KMS-11 (cell line): ENCODE measurements at regions not wholly inside any gene's neighbourhood (a gene's known extent, or its start where the extent isn't known, plus 50 kb on each side); places are given as distances from the start of the nearest gene placed in this dataset.

Source experiments
- H2AFZ ChIP-seq: fragments of 200-600 bp; sonication (generic); 2 replicates; pipeline ENCODE4 v1.6.1; 2016; ENCODE audit warnings: antibody characterized with exemption, mixed run types, low read depth
- H3K27ac ChIP-seq: fragments of 200-600 bp; sonication (generic); 2 replicates; pipeline ENCODE4 v1.6.1; 2016; ENCODE audit warnings: mild to moderate bottlenecking, mixed run types
- H3K27me3 ChIP-seq: fragments of 200-600 bp; sonication (generic); 2 replicates; pipeline ENCODE4 v1.6.1; 2017; ENCODE audit warnings: mild to moderate bottlenecking, low read depth, mixed run types, moderate library complexity; ENCODE audit not compliant: insufficient read depth
- H3K36me3 ChIP-seq: fragments of 200-600 bp; sonication (generic); 2 replicates; pipeline ENCODE4 v1.6.1; 2017; ENCODE audit warnings: mild to moderate bottlenecking, mixed run types; ENCODE audit not compliant: insufficient read depth
- H3K4me1 ChIP-seq: fragments of 200-600 bp; sonication (generic); 2 replicates; pipeline ENCODE4 v1.6.1; 2016; ENCODE audit warnings: mild to moderate bottlenecking, low read depth, mixed run types; ENCODE audit not compliant: poor library complexity, severe bottlenecking
- H3K4me2 ChIP-seq: fragments of 200-600 bp; sonication (generic); 2 replicates; pipeline ENCODE4 v1.7.0; 2016; ENCODE audit warnings: mild to moderate bottlenecking, mixed run types
- H3K4me3 ChIP-seq: fragments of 200-600 bp; sonication (generic); IDR thresholded peaks from 2 replicates; pipeline ENCODE4 v1.6.1; 2017; ENCODE audit warnings: low read depth, low read length, mixed read lengths; ENCODE audit not compliant: insufficient read depth
- H3K79me2 ChIP-seq: fragments of 200-600 bp; sonication (generic); 2 replicates; pipeline ENCODE4 v1.6.1; 2016; ENCODE audit warnings: low read depth, mixed run types; ENCODE audit not compliant: insufficient read depth
- H3K9ac ChIP-seq: fragments of 200-600 bp; sonication (generic); 2 replicates; pipeline ENCODE4 v1.6.1; 2016; ENCODE audit warnings: mild to moderate bottlenecking, mixed run types
- H4K20me1 ChIP-seq: fragments of 200-600 bp; sonication (generic); 2 replicates; pipeline ENCODE4 v1.6.1; 2016; ENCODE audit warnings: mild to moderate bottlenecking, mixed run types; ENCODE audit not compliant: insufficient read depth
- CTCF ChIP-seq: fragments of 200-600 bp; sonication (generic); conservative IDR thresholded peaks from 2 replicates; pipeline ENCODE4 v1.6.1; 2017; ENCODE audit warnings: low read depth, mild to moderate bottlenecking, antibody characterized with exemption, low read length, moderate library complexity, mixed read lengths

GRCh38 chr11:134797411-134798089, 385.5 kb upstream of the B3GAT1 start:
- TF ChIP-seq CTCF = no peak
- no peaks in the 10 kb centered on the region for H3K4me1 ChIP-seq
- no peak overlapping the region for H2AFZ ChIP-seq
- H3K9ac ChIP-seq = no peak overlapping the region
- no peak overlapping the region for H3K27ac ChIP-seq
- no peaks in the 10 kb centered on the region for H4K20me1 ChIP-seq
- H3K27me3 ChIP-seq = no peaks in the 10 kb centered on the region
- no peak overlapping the region for H3K4me3 ChIP-seq
- no peak overlapping the region for H3K4me2 ChIP-seq
- no peaks in the 10 kb centered on the region for H3K36me3 ChIP-seq
- no peaks in the 10 kb centered on the region for H3K79me2 ChIP-seq

- H3K4me3 ChIP-seq = no peak overlapping the region
- H3K27me3 ChIP-seq = no peaks in the 10 kb centered on the region
- H3K79me2 ChIP-seq = no peaks in the 10 kb centered on the region
Observed at GRCh38 chr11:134795017-134795416, 383.0 kb upstream of the B3GAT1 start.

GRCh38 chr11:134794192-134794591, 382.1 kb upstream of the B3GAT1 start:
- no peak for TF ChIP-seq CTCF
- H3K4me3 ChIP-seq = no peak overlapping the region
- H3K9ac ChIP-seq = no peak overlapping the region
- no peaks in the 10 kb centered on the region for H4K20me1 ChIP-seq
- no peak overlapping the region for H2AFZ ChIP-seq
- no peaks in the 10 kb centered on the region for H3K27me3 ChIP-seq
- H3K79me2 ChIP-seq = no peaks in the 10 kb centered on the region
- H3K27ac ChIP-seq = no peak overlapping the region
- H3K36me3 ChIP-seq = no peaks in the 10 kb centered on the region
- no peaks in the 10 kb centered on the region for H3K4me1 ChIP-seq
- H3K4me2 ChIP-seq = no peak overlapping the region

More at GRCh38 chr11:134795017-134795416, 383.0 kb upstream of the B3GAT1 start:
- Histone ChIP-seq H3K27ac (no peak overlapping the region), H3K9ac (no peak overlapping the region), H3K36me3 (no peaks in the 10 kb centered on the region), H2AFZ (no peak overlapping the region), H4K20me1 (no peaks in the 10 kb centered on the region), H3K4me1 (no peaks in the 10 kb centered on the region), H3K4me2 (no peak overlapping the region)
- no peak for TF ChIP-seq CTCF

GRCh38 chr11:134792677-134793076, 380.6 kb upstream of the B3GAT1 start:
- Histone ChIP-seq H2AFZ (no peak overlapping the region), H3K9ac (no peak overlapping the region), H4K20me1 (no peaks in the 10 kb centered on the region), H3K27ac (no peak overlapping the region), H3K79me2 (no peaks in the 10 kb centered on the region), H3K27me3 (no peaks in the 10 kb centered on the region), H3K4me3 (no peak overlapping the region), H3K4me2 (no peak overlapping the region), H3K4me1 (no peaks in the 10 kb centered on the region), H3K36me3 (no peaks in the 10 kb centered on the region)
- TF ChIP-seq CTCF = no peak
